Ishikawa (cell line): ENCODE measurements at regions not wholly inside any gene's neighbourhood (a gene's known extent, or its start where the extent isn't known, plus 50 kb on each side); places are given as distances from the start of the nearest gene placed in this dataset.

Source experiments
- CEBPB ChIP-seq: IDR thresholded peaks from 2 replicates; pipeline ENCODE4 v1.6.1; 2012
- CREB1 ChIP-seq: IDR thresholded peaks from 2 replicates; pipeline ENCODE4 v1.6.1; 2012; ENCODE audit warnings: low read depth
- EGR1 ChIP-seq: IDR thresholded peaks from 2 replicates; pipeline ENCODE4 v1.6.1; 2012
- EP300 ChIP-seq: IDR thresholded peaks from 2 replicates; pipeline ENCODE4 v1.6.1; 2012; ENCODE audit warnings: borderline replicate concordance
- FOXM1 ChIP-seq: IDR thresholded peaks from 2 replicates; pipeline ENCODE4 v1.6.1; 2012; ENCODE audit warnings: low read depth, borderline replicate concordance
- MAX ChIP-seq: IDR thresholded peaks from 2 replicates; pipeline ENCODE4 v1.6.1; 2012
- NFIC ChIP-seq: IDR thresholded peaks from 2 replicates; pipeline ENCODE4 v1.6.1; 2012
- RAD21 ChIP-seq: IDR thresholded peaks from 2 replicates; pipeline ENCODE4 v1.6.1; 2012; ENCODE audit warnings: low read depth
- REST ChIP-seq: IDR thresholded peaks from 2 replicates; pipeline ENCODE4 v1.6.1; 2012; ENCODE audit warnings: low read depth, mild to moderate bottlenecking
- TAF1 ChIP-seq: IDR thresholded peaks from 2 replicates; pipeline ENCODE4 v1.6.1; 2012; ENCODE audit warnings: low read depth, mild to moderate bottlenecking
- TCF12 ChIP-seq: IDR thresholded peaks from 2 replicates; pipeline ENCODE4 v1.6.1; 2012; ENCODE audit warnings: low read depth
- TEAD4 ChIP-seq: IDR thresholded peaks from 2 replicates; pipeline ENCODE4 v1.6.1; 2012
- USF1 ChIP-seq: IDR thresholded peaks from 2 replicates; pipeline ENCODE4 v1.6.1; 2012
- YY1 ChIP-seq: IDR thresholded peaks from 2 replicates; pipeline ENCODE4 v1.6.1; 2012; ENCODE audit warnings: low read depth
- ZBTB7A ChIP-seq: IDR thresholded peaks from 2 replicates; pipeline ENCODE4 v1.6.1; 2012; ENCODE audit warnings: low read depth

GRCh38 chr5:39995990-39996389 lies 571.2 kb upstream of the DAB2 start:
- no peak for TF ChIP-seq TEAD4
- no peak for TF ChIP-seq EP300
- TF ChIP-seq RAD21: no peak
- no peak for TF ChIP-seq ZBTB7A
- no peak for TF ChIP-seq USF1
- TF ChIP-seq MAX: no peak
- no peak for TF ChIP-seq TAF1
- no peak for TF ChIP-seq REST
- no peak for TF ChIP-seq NFIC
- no peak for TF ChIP-seq EGR1
- TF ChIP-seq YY1: no peak
- TF ChIP-seq FOXM1: no peak
- no peak for TF ChIP-seq CREB1
- no peak for TF ChIP-seq TCF12
- no peak for TF ChIP-seq CEBPB

GRCh38 chr5:39992617-39993202 lies 567.9 kb upstream of the DAB2 start:
- TF ChIP-seq REST: no peak
- TF ChIP-seq YY1: no peak
- no peak for TF ChIP-seq MAX

- TF ChIP-seq ZBTB7A (no peak), REST (no peak), TCF12 (no peak), EGR1 (no peak), CEBPB (no peak), CREB1 (no peak)
These were observed 561.8 kb upstream of the DAB2 start for GRCh38 chr5:39986614-39987013.

GRCh38 chr5:39980056-39980455 lies 555.3 kb upstream of the DAB2 start:
- TF ChIP-seq TEAD4 (no peak), FOXM1 (no peak), REST (no peak), USF1 (no peak), RAD21 (no peak), EP300 (no peak), CEBPB (no peak), CREB1 (no peak), TAF1 (no peak), EGR1 (no peak), YY1 (no peak)
